ENCODE measurements at regions not wholly inside any gene's neighbourhood (a gene's known extent, or its start where the extent isn't known, plus 50 kb on each side); places are given as distances from the start of the nearest gene placed in this dataset.

DNA sequence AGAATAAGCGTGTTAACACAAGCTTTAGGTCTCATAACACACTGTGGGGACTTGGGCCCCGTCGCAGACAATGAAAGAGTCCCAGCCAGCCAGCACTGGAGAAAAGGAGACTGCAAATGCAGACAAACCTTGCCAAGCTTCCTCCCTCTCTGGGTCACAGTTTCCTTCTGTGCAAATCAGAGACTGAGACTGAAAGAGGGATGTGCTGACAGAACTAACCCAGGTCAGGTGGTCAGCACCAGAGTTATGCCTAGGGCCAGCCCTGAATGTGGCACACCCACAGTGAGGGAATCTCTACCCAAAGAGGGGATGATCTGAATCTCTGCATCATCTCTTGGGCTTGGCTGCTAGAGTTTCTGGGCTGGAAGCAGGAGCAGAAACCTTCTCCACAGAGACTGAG lies 282.3 kb upstream of the CCL2 start:
- TF ChIP-seq, protein P1, sequence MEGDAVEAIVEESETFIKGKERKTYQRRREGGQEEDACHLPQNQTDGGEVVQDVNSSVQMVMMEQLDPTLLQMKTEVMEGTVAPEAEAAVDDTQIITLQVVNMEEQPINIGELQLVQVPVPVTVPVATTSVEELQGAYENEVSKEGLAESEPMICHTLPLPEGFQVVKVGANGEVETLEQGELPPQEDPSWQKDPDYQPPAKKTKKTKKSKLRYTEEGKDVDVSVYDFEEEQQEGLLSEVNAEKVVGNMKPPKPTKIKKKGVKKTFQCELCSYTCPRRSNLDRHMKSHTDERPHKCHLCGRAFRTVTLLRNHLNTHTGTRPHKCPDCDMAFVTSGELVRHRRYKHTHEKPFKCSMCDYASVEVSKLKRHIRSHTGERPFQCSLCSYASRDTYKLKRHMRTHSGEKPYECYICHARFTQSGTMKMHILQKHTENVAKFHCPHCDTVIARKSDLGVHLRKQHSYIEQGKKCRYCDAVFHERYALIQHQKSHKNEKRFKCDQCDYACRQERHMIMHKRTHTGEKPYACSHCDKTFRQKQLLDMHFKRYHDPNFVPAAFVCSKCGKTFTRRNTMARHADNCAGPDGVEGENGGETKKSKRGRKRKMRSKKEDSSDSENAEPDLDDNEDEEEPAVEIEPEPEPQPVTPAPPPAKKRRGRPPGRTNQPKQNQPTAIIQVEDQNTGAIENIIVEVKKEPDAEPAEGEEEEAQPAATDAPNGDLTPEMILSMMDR (IDR thresholded peaks at IDR 0.05) = no peak
- TF ChIP-seq POLR2A (IDR thresholded peaks at IDR 0.05) = no peak

All from esophagus squamous epithelium (tissue), 4 donors.